ENCODE measurements at regions not wholly inside any gene's neighbourhood (a gene's known extent, or its start where the extent isn't known, plus 50 kb on each side); places are given as distances from the start of the nearest gene placed in this dataset.

- Histone ChIP-seq H3K27me3 (ENCODE audit: control insufficient read depth in 2 of 2, insufficient read depth in 2 of 2, low read length in 2 of 2) (peaks cover 13 to 14% of the 10 kb centered on the region in 2 experiments), H3K36me3 (ENCODE audit: control insufficient read depth in 2 of 2, extremely low read depth in 1 of 2, insufficient read depth in 2 of 2, low read length in 2 of 2) (no peaks in the 10 kb centered on the region), H3K4me2 (ENCODE audit: insufficient read depth, low read length) (no peak overlapping the region), H3K4me3 (replicated peaks in 1 of 3; ENCODE audit: insufficient read depth in 1 of 3, low read depth in 1 of 3, low read length in 3 of 3) (no peak overlapping the region), H2AFZ (ENCODE audit: low read depth, low read length) (no peak overlapping the region), H4K20me1 (replicated peaks; ENCODE audit: control insufficient read depth, extremely low read depth, insufficient read depth, low read length) (no peaks in the 10 kb centered on the region), H3K9me1 (replicated peaks; ENCODE audit: control insufficient read depth, extremely low read depth, insufficient read depth, low read length) (no peaks in the 10 kb centered on the region), H3K27ac (ENCODE audit: insufficient read depth, low read depth, low read length) (no peak overlapping the region), H3K4me1 (ENCODE audit: control insufficient read depth, extremely low read depth, insufficient read depth, low read length) (no peaks in the 10 kb centered on the region), H3K9ac (replicated peaks; ENCODE audit: extremely low read depth, insufficient read depth, low read length) (no peak overlapping the region), H3K9me3 (replicated peaks; ENCODE audit: control insufficient read depth, insufficient read depth, low read length) (no peaks in the 10 kb centered on the region), H3K79me2 (ENCODE audit: control insufficient read depth, insufficient read depth, low read length) (no peaks in the 10 kb centered on the region)
- dilution Hi-C loops (cut with MboI; ENCODE audit: extremely low pct_ligation_motif_present, low sequenced_read_pairs) (no loop called here), intact Hi-C loops (cut with micrococcal nuclease) (no loop called here)
- POLR2A ChIA-PET, result no interaction called here
- CTCF ChIA-PET, result interaction anchor here (0.8 to 1.7 kb wide), 2 partner anchors 8 to 14 kb away, joined by 4 to 8 read pairs; no protein-coding TSS in a partner anchor
- DNase-seq (ENCODE audit: low read depth, low spot score) (no peak), FAIRE-seq (no peak)
- BruUV-seq (replicated peaks), result no TSS peak
- TF ChIP-seq POLR2A (IDR thresholded peaks at IDR 0.05; ENCODE audit: low read depth, low read length), result no peak
- no peak for TF ChIP-seq FOS (IDR thresholded peaks at IDR 0.05; ENCODE audit: borderline replicate concordance, insufficient read depth, low read length)
- TF ChIP-seq CTCF (IDR thresholded peaks at IDR 0.05; ENCODE audit: extremely low read depth in 1 of 2, insufficient read depth in 1 of 2, low read depth in 1 of 2, low read length in 2 of 2), result no peak
Observed at GRCh38 chr3:107919239-107919638, 171.6 kb downstream of the CD47 start.

DNA sequence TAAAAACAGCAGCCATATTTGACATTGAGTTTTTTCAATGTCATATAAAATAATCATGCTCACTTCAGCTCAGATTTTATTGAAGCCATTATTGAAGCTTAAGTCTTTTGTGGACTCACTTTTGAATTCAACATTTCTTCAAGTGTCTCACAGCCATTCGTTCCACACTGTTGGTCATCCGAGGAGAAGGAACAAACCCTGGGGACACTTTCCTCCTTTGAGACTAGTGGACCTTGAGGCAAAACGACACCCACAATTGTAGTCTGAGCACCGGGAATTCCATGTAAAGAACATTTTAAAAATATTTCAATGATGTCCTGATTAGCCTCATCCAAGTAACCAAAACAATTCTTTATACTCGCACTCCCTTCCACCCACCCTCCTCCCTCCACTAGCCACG, 174.7 kb downstream of the CD47 start:
- H3K9me1 ChIP-seq (replicated peaks; ENCODE audit: control insufficient read depth, extremely low read depth, insufficient read depth, low read length), result no peaks in the 10 kb centered on the region
- no peak overlapping the region for H3K4me3 ChIP-seq (replicated peaks in 1 of 3; ENCODE audit: insufficient read depth in 1 of 3, low read depth in 1 of 3, low read length in 3 of 3)
- no peaks in the 10 kb centered on the region for H3K9me3 ChIP-seq (replicated peaks; ENCODE audit: control insufficient read depth, insufficient read depth, low read length)
- H3K27ac ChIP-seq (ENCODE audit: insufficient read depth, low read depth, low read length), result no peak overlapping the region
- H4K20me1 ChIP-seq (replicated peaks; ENCODE audit: control insufficient read depth, extremely low read depth, insufficient read depth, low read length), result no peaks in the 10 kb centered on the region
- ChIA-PET CTCF (interaction anchor here (0.7 to 1.0 kb wide), 3 partner anchors 11 to 22 kb away, joined by 4 to 6 read pairs (median 5); no protein-coding TSS in a partner anchor), POLR2A (no interaction called here)
- H2AFZ ChIP-seq (ENCODE audit: low read depth, low read length), result no peak overlapping the region
- H3K79me2 ChIP-seq (ENCODE audit: control insufficient read depth, insufficient read depth, low read length), result no peaks in the 10 kb centered on the region
- no peak for TF ChIP-seq GATA2 (IDR thresholded peaks at IDR 0.05; ENCODE audit: insufficient read depth, insufficient read length, low read depth, low read length)
- TF ChIP-seq FOS (IDR thresholded peaks at IDR 0.05; ENCODE audit: borderline replicate concordance, insufficient read depth, low read length), result no peak
- no peaks in the 10 kb centered on the region for H3K36me3 ChIP-seq (ENCODE audit: control insufficient read depth in 2 of 2, extremely low read depth in 1 of 2, insufficient read depth in 2 of 2, low read length in 2 of 2)
- peaks cover 6% of the 10 kb centered on the region in 2 experiments for H3K27me3 ChIP-seq (ENCODE audit: control insufficient read depth in 2 of 2, insufficient read depth in 2 of 2, low read length in 2 of 2)
- FAIRE-seq (no peak), DNase-seq (ENCODE audit: low read depth, low spot score) (no peak)
- no peak overlapping the region for H3K4me2 ChIP-seq (ENCODE audit: insufficient read depth, low read length)
- dilution Hi-C loops (cut with MboI; ENCODE audit: extremely low pct_ligation_motif_present, low sequenced_read_pairs), result no loop called here
- intact Hi-C loops (cut with micrococcal nuclease), result no loop called here
- H3K4me1 ChIP-seq (ENCODE audit: control insufficient read depth, extremely low read depth, insufficient read depth, low read length), result no peaks in the 10 kb centered on the region
- H3K9ac ChIP-seq (replicated peaks; ENCODE audit: extremely low read depth, insufficient read depth, low read length), result no peak overlapping the region
- BruUV-seq (replicated peaks), result no TSS peak
